NT2/D1 (cell line): ENCODE measurements at regions not wholly inside any gene's neighbourhood (a gene's known extent, or its start where the extent isn't known, plus 50 kb on each side); places are given as distances from the start of the nearest gene placed in this dataset.

Experiments used
- DNase-seq: peaks from one replicate; pipeline ENCODE4 v3.0.0-alpha.2; 2011; ENCODE audit warnings: low read depth, low spot score
- H3K27me3 ChIP-seq: 2 replicates; pipeline ENCODE4 v1.6.0; 2011; ENCODE audit warnings: mild to moderate bottlenecking; ENCODE audit not compliant: insufficient read length, insufficient read depth
- H3K36me3 ChIP-seq: 2 replicates; pipeline ENCODE4 v1.6.1; 2011; ENCODE audit warnings: mild to moderate bottlenecking, low read length, mixed read lengths; ENCODE audit not compliant: insufficient read depth, insufficient read length
- H3K4me1 ChIP-seq: 2 replicates; pipeline ENCODE4 v1.5.1; 2011; ENCODE audit not compliant: insufficient read depth, insufficient read length
- H3K4me3 ChIP-seq: 2 replicates; pipeline ENCODE4 v1.5.1; 2011; ENCODE audit warnings: low read depth; ENCODE audit not compliant: insufficient read length
- H3K9ac ChIP-seq: 2 replicates; pipeline ENCODE4 v1.6.0; 2011; ENCODE audit warnings: low read depth; ENCODE audit not compliant: insufficient read length
- H3K9me3 ChIP-seq: 2 replicates; pipeline ENCODE4 v1.5.1; 2011; ENCODE audit warnings: mild to moderate bottlenecking, low read length; ENCODE audit not compliant: insufficient read depth
- SUZ12 ChIP-seq: IDR thresholded peaks from 2 replicates; pipeline ENCODE4 v1.6.1; 2011; ENCODE audit not compliant: insufficient read length, insufficient read depth; ENCODE audit errors: extremely low read depth
- YY1 ChIP-seq: IDR thresholded peaks from 2 replicates; pipeline ENCODE4 v1.6.1; 2011; ENCODE audit not compliant: insufficient read length, insufficient read depth
- ZNF274 ChIP-seq: IDR thresholded peaks from 2 replicates; pipeline ENCODE4 v1.6.1; 2011; ENCODE audit warnings: mild to moderate bottlenecking, low read depth, low read length

DNA sequence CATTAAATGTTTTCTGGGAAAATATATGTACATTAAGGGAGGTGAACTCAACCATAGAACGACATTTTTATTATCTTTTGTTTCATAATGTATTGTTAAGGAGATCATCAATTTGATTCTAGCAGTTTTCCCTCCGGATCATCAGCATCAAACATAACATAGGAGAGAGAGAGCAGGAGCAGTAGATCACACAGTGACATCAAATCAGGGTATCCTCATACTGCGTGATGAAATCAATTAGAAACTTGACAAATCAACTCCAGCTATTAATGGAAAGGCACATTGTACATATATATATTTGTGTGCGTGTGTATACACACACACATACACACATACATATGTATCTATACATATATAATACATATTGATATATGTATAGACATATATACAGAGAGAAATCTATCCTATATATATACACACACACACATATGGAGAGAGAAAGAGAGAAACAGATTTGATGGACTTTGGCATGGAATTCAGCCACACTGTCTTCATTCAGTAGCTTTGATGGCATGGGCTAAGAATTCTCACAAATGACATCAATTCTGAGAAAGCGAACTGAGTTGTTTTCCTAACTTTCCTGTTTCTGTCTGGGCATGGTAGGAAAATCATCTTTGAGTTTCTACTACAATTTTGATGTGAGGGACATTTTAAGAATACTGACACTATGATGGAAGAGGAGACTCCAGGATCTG, 1302.8 kb upstream of the SEL1L start:
- Histone ChIP-seq H3K9me3 (no peaks in the 10 kb centered on the region), H3K27me3 (no peaks in the 10 kb centered on the region), H3K4me3 (no peak overlapping the region), H3K4me1 (no peaks in the 10 kb centered on the region), H3K36me3 (no peaks in the 10 kb centered on the region), H3K9ac (no peak overlapping the region)
- TF ChIP-seq YY1 = no peak
- TF ChIP-seq SUZ12 = no peak
- no peak for TF ChIP-seq ZNF274
- DNase-seq = no peak

DNA sequence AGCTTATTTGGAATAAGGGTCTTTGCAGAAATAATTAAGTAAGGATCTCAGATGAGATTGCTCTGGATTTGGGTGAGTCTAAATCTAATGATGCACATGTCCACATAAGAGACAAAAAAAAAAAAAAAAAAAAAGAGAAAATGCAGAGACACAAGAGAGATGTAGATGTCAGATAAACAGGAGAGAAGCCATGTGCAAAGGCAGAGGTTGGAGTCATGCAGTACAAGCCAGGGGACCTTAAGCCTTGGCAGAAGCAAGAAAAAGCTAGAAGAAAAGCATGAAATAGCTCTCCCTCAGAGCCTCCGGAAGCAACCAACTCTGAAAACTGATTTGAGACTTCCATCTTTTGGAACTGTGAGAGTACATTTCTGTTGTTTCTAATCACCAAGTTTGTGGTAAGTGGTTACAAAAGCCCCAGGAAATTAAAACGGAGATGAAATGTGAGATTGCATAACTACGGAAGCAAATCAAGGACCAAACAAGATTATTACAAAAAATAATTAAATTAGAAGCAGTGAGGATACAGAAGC, 1304.0 kb upstream of the SEL1L start:
- Histone ChIP-seq H3K4me1 (no peaks in the 10 kb centered on the region), H3K4me3 (no peak overlapping the region), H3K9me3 (no peaks in the 10 kb centered on the region), H3K9ac (no peak overlapping the region), H3K27me3 (no peaks in the 10 kb centered on the region), H3K36me3 (no peaks in the 10 kb centered on the region)
- DNase-seq = no peak
- TF ChIP-seq YY1 = no peak
- no peak for TF ChIP-seq ZNF274

DNA sequence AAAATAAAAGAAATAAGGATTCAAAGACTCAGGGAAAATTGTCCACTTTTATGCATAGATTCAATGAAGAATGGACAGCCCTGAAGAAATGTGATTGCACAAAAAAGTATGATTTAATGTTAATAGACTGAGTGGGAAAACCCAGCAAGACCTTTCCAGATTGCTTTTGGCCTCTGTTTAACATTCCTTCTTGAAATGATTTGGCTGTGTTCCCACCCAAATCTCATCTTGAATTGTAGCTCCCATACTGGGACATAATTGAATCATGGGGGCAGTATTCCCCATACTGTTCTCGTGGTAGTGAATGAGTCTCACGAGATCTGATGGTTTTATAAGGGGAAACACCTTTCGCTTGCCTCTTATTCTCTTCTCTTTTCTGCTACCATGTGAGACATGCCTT, 1316.9 kb upstream of the SEL1L start:
- Histone ChIP-seq H3K4me3 (no peak overlapping the region), H3K9ac (no peak overlapping the region), H3K9me3 (no peaks in the 10 kb centered on the region), H3K27me3 (no peaks in the 10 kb centered on the region), H3K36me3 (no peaks in the 10 kb centered on the region), H3K4me1 (no peaks in the 10 kb centered on the region)
- no peak for DNase-seq
- no peak for TF ChIP-seq YY1
- no peak for TF ChIP-seq ZNF274
- no peak for TF ChIP-seq SUZ12

DNA sequence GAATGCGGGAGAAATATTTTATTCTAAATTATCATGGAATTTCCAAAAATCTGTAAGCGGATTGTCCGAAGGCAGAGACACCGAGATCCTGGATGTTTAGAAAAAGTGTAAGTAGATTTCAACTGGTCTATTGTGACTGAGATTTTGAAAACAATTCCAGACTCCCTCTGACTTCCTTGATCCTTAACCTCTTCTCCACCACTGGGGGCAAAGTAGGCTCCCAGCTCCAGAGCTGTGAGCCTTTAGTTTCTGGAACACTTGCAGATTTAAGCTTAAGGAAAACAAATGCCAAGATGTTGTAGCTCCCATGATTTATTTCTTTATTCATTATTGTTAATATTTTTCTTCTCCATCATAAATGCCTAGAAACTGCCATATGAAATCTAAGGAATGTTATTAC, 1320.5 kb upstream of the SEL1L start:
- TF ChIP-seq YY1 (no peak), ZNF274 (no peak), SUZ12 (no peak)
- no peaks in the 10 kb centered on the region for H3K4me1 ChIP-seq

DNA sequence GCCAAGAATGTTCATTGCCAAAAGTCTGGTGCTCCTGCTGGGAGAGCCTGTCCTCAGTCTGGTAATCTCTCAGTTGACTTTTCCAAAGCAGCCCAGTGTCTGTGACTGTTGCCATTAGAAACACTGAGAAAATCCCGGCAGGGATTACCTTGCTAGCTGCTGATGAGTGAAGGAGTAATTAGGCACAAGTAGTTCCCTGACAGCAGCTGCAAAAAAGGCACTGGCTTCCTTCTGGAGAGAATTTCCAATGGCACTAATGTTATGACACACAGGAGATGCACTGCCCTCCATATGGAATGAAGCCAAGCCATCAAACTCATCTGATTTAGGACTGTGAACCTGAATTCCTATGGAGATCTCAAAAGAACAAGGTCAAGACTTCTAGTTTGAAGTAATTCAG, 1321.2 kb upstream of the SEL1L start:
- Histone ChIP-seq H3K4me3 (no peak overlapping the region), H3K9ac (no peak overlapping the region), H3K36me3 (no peaks in the 10 kb centered on the region), H3K4me1 (no peaks in the 10 kb centered on the region), H3K27me3 (no peaks in the 10 kb centered on the region), H3K9me3 (no peaks in the 10 kb centered on the region)
- TF ChIP-seq YY1 (no peak), SUZ12 (no peak), ZNF274 (no peak)
- no peak for DNase-seq

More for the DNA sequence above, 1320.5 kb upstream of the SEL1L start:
- no peak for DNase-seq
- H3K27me3 ChIP-seq = no peaks in the 10 kb centered on the region
- no peak overlapping the region for H3K4me3 ChIP-seq
- H3K9ac ChIP-seq = no peak overlapping the region
- H3K9me3 ChIP-seq = no peaks in the 10 kb centered on the region
- H3K36me3 ChIP-seq = no peaks in the 10 kb centered on the region

DNA sequence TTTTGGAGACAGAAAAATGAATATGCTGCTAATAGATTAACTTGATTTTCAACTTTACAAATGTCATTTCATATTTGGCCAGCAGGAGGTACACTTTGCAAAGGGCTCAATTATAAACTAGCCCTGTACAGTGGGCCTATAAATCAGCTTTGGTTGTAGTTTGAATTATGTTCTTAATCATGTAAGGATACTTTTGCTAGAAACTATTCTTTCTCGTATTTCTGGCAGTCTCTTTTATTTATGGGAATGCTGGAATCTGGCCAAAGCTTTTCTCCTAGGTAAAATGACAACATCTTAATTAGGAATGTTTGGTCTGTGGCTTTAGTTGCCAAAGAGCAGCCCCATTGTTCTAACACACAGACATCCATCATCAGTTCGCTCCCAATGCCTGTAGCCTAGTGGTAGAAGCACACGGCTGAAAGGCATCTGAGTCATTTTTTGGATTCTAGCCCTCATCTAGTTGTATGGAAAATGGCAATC, 1322.3 kb upstream of the SEL1L start:
- no peaks in the 10 kb centered on the region for H3K9me3 ChIP-seq
- no peak for DNase-seq
- H3K9ac ChIP-seq = no peak overlapping the region
- H3K36me3 ChIP-seq = no peaks in the 10 kb centered on the region
- no peak overlapping the region for H3K4me3 ChIP-seq
- no peaks in the 10 kb centered on the region for H3K27me3 ChIP-seq
- no peaks in the 10 kb centered on the region for H3K4me1 ChIP-seq
- no peak for TF ChIP-seq SUZ12
- no peak for TF ChIP-seq YY1
- TF ChIP-seq ZNF274 = no peak

DNA sequence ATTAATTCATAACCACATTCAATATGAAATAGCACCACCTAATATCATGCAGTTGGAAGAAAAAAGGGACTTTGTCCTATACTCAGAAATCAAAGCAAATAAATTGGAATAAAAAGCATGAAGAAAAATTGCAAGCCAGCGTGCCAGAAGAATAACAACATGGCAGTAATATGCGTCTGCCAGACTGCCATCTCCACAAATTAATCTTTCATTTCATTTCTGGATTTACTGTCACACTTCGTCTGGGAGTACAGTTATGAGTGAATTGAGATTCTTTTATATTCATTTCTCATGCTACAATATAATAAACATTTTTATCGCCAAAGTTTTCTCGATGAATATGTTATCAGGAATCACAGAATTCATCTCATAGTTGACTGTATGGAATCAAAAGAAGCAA, 1327.7 kb upstream of the SEL1L start:
- no peak overlapping the region for H3K4me3 ChIP-seq
- no peaks in the 10 kb centered on the region for H3K36me3 ChIP-seq
- H3K27me3 ChIP-seq = no peaks in the 10 kb centered on the region
- H3K9me3 ChIP-seq = 0 out of 2 replicates have a peak, but pooled peaks cover 3% of the 10 kb centered on the region
- H3K9ac ChIP-seq = no peak overlapping the region
- DNase-seq = no peak
- H3K4me1 ChIP-seq = no peaks in the 10 kb centered on the region
- TF ChIP-seq ZNF274 = no peak
- no peak for TF ChIP-seq SUZ12
- TF ChIP-seq YY1 = no peak
